NCI-H510A treated with DMSO at 0.1 percent for 48 hours (cell line): ENCODE measurements at regions not wholly inside any gene's neighbourhood (a gene's known extent, or its start where the extent isn't known, plus 50 kb on each side); places are given as distances from the start of the nearest gene placed in this dataset.
A peak's percentile ranks its signal among the peaks of the same experiment; 100 is the strongest.
"Not testable (repeated sequence)": the region's sequence is repeated elsewhere in the genome, so short reads cannot be mapped to it uniquely, and the experiment has no call there.

Source experiments
- DNase-seq: peaks from one replicate; lab custom pipeline; 2025; lab: John Stamatoyannopoulos, UW

DNA sequence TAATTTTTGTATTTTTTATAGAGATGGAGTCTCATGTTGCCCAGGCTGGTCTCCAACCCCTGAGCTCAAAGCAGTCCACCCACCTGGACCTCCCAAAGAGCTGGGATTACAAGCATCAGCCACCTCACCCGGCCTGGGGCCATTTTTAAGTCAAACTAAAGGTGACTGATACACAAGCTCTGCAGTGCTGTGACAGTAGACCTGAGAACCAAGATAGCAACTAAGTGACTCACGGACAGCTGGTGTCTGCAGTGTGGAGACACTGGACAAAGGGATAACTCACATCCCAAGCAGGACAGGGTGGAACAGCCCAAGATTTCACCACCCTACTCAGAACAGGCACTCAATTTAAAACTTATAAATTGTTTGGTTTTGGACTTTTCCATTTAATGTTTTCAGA lies 402.5 kb downstream of the CD83 start:
- no peak for DNase-seq

DNA sequence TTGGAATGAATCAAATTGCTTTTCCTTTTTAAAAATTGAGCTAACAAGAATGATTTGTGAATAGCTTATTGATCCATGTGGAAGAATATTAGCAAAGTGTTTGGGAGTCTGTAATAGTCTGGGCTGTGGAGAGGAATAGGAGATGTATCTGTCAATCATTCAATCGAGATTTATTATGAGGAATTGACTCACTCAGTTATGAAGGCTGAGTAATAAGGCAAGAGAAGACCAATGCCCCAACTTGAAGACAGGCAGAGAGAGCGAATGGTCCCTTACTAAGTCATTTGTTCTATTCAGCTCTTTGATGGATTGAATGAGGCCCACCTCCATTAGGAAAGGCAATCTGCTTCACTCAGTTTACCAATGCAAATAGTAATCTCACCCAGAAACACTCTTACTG lies 403.0 kb downstream of the CD83 start:
- no peak for DNase-seq

DNA sequence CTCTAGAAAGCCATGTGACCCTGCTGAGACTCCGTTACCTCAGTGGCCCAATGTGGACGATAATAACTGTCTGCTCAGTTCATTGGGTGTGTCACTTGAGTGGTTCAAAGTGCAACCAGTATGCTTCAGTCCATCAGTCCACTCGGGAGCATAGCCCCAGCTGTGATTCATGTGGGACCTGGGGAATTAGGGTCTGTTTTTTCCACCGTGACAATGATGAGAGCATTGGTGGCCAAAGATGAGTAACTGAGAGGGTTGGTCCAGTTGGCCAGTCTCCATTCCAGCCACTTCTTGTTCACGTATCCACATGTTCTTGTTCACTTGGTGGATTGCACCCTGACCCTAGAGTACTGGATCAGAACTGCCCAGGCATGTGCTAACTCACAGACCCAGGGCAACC lies 403.6 kb downstream of the CD83 start:
- DNase-seq: no peak

DNA sequence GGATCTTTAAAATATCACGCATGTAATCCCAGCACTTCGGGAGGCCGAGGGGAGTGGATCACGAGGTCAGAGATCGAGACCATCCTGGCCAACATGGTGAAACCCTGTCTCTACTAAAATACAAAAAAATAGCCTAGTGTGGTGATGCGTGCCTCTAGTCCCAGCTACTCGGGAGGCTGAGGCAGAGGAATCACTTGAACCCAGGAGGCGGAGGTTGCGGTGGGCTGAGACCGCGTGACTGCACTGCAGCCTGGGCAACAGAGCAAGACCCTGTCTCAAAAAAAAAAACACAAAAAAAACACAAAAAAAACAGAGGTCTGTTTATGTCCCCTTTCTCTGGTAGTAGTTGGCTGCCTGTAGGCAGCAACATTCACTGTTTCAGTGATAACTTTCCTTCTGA lies 404.3 kb downstream of the CD83 start:
- not testable (repeated sequence) for DNase-seq

DNA sequence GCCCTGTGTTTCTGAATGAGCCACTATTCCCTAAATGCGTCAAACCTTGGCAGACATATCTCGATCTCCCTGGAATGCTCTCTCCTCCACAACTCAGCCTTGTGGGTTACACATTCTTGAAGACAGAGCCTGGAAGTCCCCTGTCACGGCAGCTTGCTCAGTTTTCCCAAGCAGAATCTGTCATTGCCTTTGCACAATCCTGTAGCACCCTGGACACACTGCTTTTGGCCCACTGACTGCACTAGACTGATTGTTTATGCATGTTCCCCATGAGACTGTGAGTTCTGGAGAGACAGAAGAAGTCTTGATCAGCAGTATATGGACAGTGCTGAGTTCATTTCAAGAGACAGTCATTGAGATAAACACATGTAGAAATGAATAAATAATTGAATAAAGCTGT lies 406.7 kb downstream of the CD83 start:
- no peak for DNase-seq

DNA sequence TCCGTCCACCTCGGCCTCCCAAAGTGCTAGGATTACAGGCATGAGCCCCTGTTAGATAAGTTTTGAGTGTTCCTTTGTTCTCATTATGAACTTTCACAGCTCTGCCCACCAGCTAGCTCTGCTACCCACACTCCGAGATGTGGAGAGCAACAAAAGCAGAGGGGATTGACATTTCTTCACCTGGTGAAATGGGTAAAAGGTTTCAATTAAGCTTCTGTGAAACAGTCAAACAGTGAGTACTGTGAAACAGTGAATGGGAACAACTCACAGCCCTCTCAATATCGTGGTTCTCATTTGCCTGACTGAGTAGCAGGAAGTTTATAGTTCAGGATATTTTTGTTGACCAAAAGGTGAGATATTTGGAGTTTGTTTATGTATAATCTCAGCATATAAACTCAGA lies 412.8 kb downstream of the CD83 start:
- no peak for DNase-seq

DNA sequence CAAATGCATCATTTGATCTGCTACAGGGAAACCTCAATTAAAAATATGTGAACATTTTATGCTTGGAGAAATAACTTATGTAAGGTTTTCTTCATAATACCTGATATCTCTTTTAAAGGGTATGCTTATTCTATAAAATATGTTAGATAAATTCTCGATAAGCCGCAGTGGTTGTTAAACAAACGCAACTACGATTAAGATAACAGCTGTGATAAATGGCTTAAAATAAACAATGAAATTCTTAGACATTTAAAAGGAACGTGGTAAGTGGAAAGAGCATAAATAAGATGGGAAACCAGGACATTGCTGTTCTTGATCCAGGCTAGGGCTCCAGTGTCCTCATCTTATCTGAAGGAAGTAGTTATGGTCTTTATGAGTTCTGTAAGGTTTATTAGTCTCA lies 415.9 kb downstream of the CD83 start:
- DNase-seq: no peak

DNA sequence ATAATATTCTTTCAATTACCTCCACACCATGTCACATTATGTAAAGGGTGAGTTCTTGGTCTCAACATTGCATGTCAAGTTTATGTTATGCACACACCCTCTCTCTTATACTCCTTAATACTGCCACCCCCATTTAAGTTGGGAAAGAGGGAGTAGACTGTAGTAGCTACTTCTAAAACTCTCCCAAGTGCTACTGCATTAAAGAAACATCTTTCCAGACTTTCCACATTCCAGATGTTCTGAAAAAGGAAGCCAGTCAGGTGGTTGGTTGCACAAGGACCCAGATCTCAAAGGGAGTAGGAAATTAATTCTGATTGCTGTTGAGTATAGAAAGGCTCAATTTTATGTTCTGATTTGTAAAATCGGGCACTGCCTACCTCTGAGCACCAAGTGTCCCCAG lies 419.5 kb downstream of the CD83 start:
- DNase-seq: no peak

DNA sequence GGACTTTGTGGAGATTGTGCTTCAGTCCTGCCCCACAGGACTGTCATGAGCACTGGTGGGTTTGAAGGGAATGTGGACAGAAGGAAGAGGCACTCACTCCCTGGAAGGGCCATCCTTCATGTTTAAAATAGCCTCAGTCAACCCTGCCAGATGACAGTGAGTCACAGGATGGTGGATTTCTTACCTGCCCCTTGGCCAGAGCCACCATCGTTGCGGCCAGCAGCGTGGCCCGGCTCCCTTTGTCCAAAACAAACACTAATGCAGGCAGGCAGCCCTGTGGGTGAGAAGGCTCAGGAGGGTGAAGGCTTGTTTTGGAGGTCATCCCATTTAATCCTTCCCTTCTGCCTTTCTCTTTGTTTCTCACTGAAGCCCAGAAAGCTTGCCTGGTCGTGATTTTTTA lies 422.7 kb downstream of the CD83 start:
- DNase-seq: no peak

DNA sequence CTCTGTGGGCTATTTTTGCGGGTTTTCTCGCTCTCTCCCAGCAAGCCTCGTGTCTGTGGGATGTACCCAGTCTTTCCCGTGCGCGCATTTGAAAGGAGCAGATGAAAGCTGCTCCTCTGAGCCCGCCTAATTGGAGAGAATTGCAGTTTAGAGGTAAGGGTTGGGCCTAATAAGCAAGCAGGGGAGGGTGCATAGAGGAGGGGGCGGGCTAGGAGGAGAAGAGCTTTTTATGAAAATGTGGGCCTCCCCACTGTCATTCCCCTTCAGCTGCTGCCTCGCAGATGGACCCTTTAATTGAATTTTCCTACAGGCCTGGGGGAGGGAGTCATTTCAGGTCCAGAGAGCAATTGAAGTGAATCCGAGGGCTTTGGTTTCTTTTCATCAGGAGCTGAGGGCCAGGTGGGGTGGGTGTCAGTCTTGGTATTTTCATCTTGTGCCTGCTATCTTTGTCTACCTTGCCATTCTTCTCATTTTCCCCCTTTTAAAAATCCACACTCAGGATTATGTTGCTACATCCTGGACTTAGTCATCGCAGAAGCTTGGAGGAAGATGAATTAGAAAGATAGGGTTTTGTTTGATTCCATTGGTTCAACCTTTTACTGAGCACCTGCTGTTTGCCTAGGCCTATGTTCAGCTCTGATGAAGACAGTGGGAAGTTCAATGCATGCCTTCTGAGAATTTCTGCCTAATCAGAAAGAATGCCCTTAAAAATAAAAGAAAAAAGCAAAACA lies 423.4 kb downstream of the CD83 start:
- no peak for DNase-seq

DNA sequence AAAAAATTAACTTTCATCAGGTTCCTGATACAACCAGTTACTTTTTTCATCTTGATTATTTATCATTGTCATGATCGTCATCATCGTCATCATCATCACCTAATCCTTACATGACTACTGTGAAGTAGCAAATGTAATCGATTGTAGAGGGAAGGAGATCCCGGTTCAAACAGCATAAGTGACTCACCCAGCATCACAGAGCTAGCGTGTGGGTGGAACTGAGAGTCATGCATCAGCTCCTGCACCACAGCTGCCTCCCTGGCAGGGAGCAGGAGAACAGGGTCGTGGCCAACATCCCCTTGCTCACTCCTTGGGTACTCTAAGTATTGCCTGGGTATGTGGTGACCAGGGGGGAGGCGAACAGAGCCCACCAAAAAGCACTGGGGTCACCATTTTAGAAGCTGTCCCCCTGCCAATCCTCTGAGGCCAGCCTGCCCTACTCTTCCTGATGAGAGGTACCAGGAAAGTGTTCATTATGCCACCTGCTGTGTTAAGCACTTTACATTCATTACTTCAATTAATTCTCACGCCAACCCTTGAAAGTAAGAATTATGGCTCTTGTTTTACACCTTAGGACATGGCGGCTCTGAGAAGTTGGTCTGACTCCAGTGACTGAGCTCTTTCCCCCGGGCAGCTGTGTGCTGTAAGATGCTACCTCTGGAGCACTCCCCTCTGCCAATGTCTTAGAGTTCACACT lies 425.2 kb downstream of the CD83 start:
- peak; percentile 36 for DNase-seq

DNA sequence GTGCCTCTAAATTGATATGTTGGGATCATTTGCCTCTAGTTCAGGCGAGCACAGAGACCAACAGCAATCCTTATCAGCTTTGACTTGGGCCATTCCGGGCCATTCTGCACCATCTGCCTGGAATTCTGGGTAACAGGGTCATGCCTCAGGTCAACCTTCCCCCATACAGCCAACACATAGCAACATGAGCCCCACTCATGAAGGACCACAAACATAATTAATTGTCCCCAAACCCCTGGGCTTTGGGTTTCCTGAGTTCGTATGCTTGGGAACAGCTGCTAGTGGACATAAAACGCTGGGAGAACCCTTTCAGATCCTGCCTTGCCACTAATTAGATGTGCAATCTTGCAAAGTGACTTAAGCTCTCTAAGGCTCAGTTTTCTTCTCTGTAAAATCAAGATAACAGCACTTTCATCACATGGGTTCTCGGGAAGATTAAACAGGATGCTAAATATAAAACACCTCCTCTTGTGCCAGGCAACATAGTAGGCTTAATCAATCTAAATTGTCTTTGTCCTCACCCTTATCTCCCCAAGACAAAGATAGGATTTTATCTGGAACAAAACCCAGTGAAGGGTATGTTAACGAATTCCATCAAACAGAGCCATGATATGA lies 426.5 kb downstream of the CD83 start:
- DNase-seq: no peak

DNA sequence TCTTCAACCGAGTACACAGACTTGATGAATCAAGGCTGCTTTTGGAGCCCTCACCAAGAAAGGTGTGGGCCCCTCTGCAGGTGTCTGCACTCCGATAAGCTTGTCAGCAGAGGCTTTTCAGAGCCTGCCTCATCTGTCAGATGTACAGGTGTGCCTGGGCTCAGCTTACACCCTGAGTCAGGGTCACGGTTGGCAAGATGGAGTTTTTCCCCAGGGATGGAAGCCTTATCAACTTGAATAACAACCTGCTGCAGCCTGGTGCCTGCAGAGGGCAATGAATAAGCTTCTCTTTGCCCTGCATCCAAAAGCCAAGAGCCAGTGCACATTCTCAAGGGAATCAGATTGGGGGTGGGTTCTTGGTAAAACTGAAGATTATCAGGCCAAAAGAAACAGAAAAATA lies 427.1 kb downstream of the CD83 start:
- DNase-seq: peak; percentile 44

DNA sequence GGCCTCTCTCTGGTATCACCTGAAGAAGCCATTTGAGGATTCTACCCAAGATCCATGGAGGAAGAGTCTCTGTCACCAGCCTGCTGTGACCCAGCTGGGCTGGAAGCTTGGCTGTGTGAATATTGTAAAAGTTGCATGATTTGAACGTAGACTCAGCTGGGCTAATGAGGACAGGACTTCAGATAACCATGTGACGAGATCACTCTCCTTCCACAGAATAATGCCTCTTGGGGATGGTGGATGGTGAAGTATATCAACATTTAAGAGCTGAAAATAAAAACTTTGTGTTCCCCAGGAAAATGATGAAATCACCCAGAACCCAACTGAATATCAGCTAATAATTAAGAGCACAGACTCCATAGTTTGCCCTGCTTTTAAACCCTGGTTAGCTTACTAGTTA lies 427.9 kb downstream of the CD83 start:
- DNase-seq: no peak

DNA sequence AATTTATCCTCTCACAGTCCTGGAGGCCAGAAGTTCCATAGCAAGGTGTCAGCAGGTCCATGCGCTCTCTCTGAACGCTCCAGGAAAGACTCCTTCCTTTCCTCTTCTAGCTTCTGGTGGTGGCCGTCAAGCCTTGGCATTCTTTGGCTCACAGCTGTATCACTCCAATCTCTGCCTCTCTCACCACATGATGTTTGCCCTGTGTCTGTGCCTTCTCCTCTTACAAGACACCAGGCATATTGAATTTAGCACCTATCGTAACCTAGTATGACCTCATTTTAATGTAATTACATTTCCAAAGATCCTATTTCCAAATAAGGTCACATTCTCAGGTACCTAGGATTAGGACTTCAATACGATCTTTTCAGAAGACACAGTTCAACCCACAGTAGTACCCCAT lies 428.5 kb downstream of the CD83 start:
- no peak for DNase-seq

DNA sequence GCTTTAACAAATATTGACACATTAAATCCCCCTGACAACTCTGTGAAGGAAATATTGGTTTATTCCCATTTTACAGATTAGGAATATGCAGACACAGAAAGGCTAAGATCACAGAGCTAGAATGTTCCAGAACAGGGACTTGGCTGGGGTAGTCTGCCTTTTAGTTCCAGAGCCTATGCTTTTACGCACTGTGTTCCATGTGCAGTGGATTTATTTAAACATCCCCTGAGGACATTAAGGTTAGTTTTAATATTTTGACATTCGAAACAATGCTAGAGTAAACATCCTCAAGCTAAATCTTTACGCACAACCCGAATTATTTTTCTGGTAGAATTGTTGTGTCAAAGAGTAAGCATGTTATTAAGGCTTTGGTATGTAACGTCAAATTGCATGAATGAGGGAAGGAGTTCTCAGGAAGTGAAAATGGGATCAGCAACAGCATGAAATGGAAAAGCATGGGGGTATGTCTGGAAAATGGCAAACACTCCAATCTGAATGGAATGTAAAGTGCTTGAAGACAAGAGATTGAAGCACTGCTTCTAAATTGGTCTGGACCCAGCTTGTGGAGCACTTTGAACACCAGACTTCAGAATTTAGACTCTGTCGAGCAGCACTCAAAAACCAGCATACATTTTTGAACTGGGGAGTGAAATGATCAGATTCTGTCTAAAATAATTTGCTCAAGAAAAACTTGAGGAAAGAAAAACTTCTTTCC lies 429.9 kb downstream of the CD83 start:
- peak; percentile 32 for DNase-seq

DNA sequence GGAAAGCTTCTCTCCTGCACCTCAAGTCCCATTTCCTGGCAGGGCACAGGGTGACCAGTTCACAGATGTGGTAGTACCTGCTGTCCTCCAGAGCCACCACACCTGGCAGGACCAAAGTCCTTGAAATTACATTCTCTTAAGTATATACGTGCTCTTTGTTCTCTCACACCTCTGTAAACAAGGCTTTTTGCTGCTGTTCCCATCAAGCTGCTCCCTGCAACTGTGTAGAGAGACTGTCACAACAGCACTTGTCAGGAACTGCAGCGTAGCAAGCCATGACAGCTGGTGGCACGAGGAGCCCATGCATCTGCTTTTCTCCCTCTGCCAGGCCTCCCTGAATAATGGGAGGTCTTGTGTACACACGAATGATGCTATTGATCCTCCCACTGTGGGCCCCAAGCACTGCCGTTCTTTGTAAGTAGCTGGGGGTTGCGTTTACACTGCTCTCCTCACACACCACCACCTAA lies 431.8 kb downstream of the CD83 start:
- peak; percentile 97 for DNase-seq

DNA sequence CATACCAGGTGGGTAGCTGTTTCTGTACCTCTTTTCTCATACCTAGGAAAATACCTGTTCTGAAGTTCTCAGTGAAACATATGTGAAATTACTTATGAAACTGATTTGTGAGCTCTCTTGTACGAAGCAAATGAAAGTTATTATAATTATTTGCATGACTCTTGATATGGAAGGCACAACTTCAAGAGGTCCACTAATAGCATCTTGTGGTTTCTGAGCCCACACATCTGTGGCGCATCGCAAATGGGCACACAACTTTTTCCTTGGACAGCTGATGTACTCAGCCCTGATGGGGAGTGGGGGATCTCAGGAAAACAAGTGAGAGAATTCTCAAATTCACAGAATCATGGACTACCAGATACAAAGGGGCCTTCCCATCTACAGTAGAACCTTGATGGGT lies 432.3 kb downstream of the CD83 start:
- no peak for DNase-seq

DNA sequence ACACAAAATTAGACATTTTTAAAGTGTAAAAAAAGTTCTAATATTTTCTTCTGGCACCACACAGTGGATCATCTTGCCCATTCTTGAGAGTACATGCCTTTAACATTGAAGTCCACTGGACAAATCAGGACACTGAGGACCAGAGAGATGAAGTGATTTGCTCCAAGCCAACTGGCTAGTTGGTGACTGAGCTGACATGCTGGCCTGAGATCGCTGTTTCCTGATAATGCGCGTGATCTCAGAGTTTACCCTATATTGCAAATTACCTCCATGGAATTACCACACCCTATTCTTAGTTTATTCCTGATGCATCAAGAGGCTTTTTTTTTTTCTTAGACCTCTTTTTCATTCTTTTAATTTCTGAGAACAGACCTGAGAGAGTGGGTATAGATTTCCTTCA lies 432.8 kb downstream of the CD83 start:
- DNase-seq: no peak

DNA sequence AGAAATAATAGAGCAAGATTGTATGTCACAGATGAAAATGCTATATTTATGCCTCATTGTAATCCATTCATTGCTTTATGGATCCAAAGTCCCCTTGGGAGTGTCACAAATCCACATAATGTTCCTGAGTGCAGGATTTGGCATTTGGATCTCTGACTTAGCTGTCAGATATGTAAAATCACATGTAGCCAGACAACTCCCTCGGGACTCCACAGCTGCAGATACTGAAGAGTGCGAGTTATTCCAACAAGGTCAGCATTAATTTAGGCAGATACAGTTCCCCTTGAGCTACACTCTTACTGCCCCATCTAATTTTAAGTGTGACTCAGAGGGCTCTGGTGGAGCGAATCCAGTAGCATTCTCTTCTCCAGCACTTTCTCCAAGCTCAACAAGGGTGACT lies 433.2 kb downstream of the CD83 start:
- no peak for DNase-seq

DNA sequence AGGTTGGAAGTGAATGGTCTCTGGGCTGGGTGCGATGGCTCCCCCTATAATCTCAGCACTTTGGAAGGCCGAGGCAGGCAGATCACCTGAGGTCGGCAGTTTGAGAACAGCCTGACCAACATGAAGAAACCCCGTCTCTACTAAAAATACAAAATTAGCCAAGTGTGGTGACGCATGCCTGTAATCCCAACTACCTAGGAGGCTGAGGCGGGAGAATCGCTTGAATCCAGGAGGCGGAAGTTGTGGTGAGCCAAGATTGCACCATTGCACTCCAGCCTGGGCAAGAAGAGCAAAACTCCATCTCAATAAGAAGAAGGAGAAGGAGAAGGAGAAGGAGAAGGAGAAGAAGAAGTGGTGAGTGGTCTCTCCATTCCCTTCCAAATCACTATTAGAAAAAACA lies 434.0 kb downstream of the CD83 start:
- DNase-seq: not testable (repeated sequence)

DNA sequence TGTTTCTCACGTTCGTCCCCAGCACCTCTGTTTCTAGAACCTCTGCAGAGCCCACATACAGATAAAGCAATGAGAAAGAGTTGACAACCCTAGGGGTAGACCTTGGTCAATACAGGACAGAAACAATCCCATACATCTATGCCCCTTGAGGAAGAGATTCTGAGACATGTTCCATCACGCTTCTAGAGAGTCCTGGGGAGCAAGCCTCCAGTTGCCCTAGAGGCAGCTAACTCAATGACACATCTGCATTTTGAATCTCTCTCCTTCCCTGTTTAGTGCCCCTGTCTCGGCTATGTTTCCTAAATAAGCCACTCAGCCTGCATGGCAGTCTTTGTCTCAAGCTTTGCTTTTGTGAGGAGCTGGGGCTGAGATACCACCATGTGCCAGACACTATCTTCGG lies 435.3 kb downstream of the CD83 start:
- no peak for DNase-seq

DNA sequence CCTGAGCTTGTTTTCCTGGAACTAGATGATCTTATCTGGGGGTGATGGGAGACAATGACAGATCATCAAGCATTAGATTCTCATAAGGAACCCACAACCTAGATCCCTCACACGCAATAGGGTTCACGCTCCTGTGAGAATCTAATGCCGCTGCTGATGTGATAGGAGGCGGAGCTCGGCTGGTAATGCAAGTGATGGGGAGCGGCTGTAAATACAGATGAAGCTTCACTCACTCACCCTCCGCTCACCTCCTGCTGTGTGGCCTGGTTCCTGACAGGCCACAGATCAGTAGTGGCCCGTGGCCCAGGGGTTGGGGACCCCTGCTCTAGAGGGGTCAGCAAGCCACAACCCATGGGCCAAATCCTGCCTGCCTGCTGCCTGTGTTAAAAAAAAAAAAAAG lies 435.9 kb downstream of the CD83 start:
- DNase-seq: no peak
